H1 (cell line): ENCODE measurements at regions not wholly inside any gene's neighbourhood (a gene's known extent, or its start where the extent isn't known, plus 50 kb on each side); places are given as distances from the start of the nearest gene placed in this dataset.
A peak's percentile ranks its signal among the peaks of the same experiment; 100 is the strongest.

ENCODE experiments used
- CTCF ChIA-PET: fragments of 300-600 bp; sonication (Branson Sonifier 250); formaldehyde crosslinking; loops from one replicate; lab custom pipeline; 2021; ENCODE audit not compliant: partially characterized antibody; lab: Charles Lee
- POLR2A ChIA-PET: fragments of 300-600 bp; sonication (Branson Sonifier 250); formaldehyde crosslinking; loops from one replicate; lab custom pipeline; 2021; ENCODE audit warnings: inconsistent platforms; ENCODE audit not compliant: partially characterized antibody; lab: Charles Lee
- DNase-seq, 2 experiments: peaks; one replicate each; pipeline versions ENCODE4 v3.0.0 to v3.0.0-alpha.2; 2010 to 2022; ENCODE audit warnings: low spot score in 2 of 2, low read depth in 1 of 2, mixed read lengths in 1 of 2
- FAIRE-seq: peaks from 2 replicates; lab custom pipeline; 2011; peaks lifted over from hg19 to GRCh38; lab: Jason Lieb, UNC
- H2AFZ ChIP-seq: 2 replicates; pipeline ENCODE4 v1.8.1; 2012; ENCODE audit warnings: low read length, inconsistent platforms
- H2AK5ac ChIP-seq: 2 replicates; pipeline ENCODE4 v1.6.1; 2013; ENCODE audit warnings: low read depth, low read length
- H2BK120ac ChIP-seq: replicated peaks from 2 replicates; pipeline ENCODE3; 2013; ENCODE audit warnings: low read depth, low read length, inconsistent platforms
- H2BK12ac ChIP-seq: 2 replicates; pipeline ENCODE4 v1.6.1; 2013; ENCODE audit warnings: low read depth, low read length
- H2BK15ac ChIP-seq: 2 replicates; pipeline ENCODE4 v1.6.1; 2013; ENCODE audit warnings: low read length
- H2BK20ac ChIP-seq: 2 replicates; pipeline ENCODE4 v1.6.1; 2013; ENCODE audit warnings: low read length
- H2BK5ac ChIP-seq: 2 replicates; pipeline ENCODE4 v1.6.1; 2013; ENCODE audit warnings: low read depth, low read length
- H3K14ac ChIP-seq: 2 replicates; pipeline ENCODE4 v1.6.1; 2013; ENCODE audit warnings: inconsistent platforms; ENCODE audit not compliant: insufficient read length
- H3K18ac ChIP-seq: 2 replicates; pipeline ENCODE4 v1.6.1; 2013; ENCODE audit warnings: low read length; ENCODE audit errors: extremely low read depth
- H3K23ac ChIP-seq: 2 replicates; pipeline ENCODE4 v1.6.1; 2013; ENCODE audit warnings: inconsistent platforms; ENCODE audit not compliant: insufficient read length
- H3K23me2 ChIP-seq: 2 replicates; pipeline ENCODE4 v1.6.1; 2013; ENCODE audit warnings: low read depth, low read length
- H3K27ac ChIP-seq: 2 replicates; pipeline ENCODE4 v1.6.1; 2011; ENCODE audit warnings: low read depth, low read length, inconsistent platforms
- H3K27me3 ChIP-seq, 4 experiments: replicated peaks in 1 of 4; 1 replicate in 1 of 4; 2 replicates in 3 of 4; pipeline versions ENCODE4 v1.6.1 to v1.8.1; 2011 to 2013; ENCODE audit warnings: low read length in 3 of 4, mild to moderate bottlenecking in 3 of 4, inconsistent platforms in 2 of 4, mixed read lengths in 2 of 4, moderate library complexity in 1 of 4; ENCODE audit not compliant: control insufficient read depth in 3 of 4, insufficient read depth in 3 of 4; ENCODE audit errors: extremely low read depth in 1 of 4
- H3K36me3 ChIP-seq, 4 experiments: 2 replicates each; pipeline versions ENCODE4 v1.6.1 to v1.8.1; 2011 to 2013; ENCODE audit warnings: mild to moderate bottlenecking in 4 of 4, low read length in 3 of 4, moderate library complexity in 2 of 4, control low read depth in 1 of 4, inconsistent platforms in 1 of 4; ENCODE audit not compliant: insufficient read depth in 4 of 4, control insufficient read depth in 2 of 4
- H3K4ac ChIP-seq: replicated peaks from 2 replicates; pipeline ENCODE3; 2013; ENCODE audit warnings: low read length, low read depth, mixed read lengths, inconsistent platforms; ENCODE audit not compliant: insufficient read length
- H3K4me1 ChIP-seq, 4 experiments: replicated peaks in 1 of 4; 1 replicate in 1 of 4; 2 replicates in 3 of 4; pipeline versions ENCODE4 v1.6.1 to v1.8.1; 2011 to 2013; ENCODE audit warnings: low read length in 3 of 4, inconsistent platforms in 2 of 4, mixed read lengths in 1 of 4; ENCODE audit not compliant: insufficient read depth in 4 of 4, control insufficient read depth in 3 of 4
- H3K4me2 ChIP-seq, 2 experiments: 2 replicates each; pipeline versions ENCODE4 v1.6.1 to v1.8.1; 2011 to 2013; ENCODE audit warnings: low read depth in 2 of 2, low read length in 2 of 2, control low read depth in 1 of 2, inconsistent platforms in 1 of 2, mild to moderate bottlenecking in 1 of 2; ENCODE audit not compliant: insufficient read depth in 1 of 2
- H3K4me3 ChIP-seq, 4 experiments: fragments of 200-600, 300-600 bp in 1 of 4; sonication (generic), shearing (Covaris generic), sonication (Bioruptor Twin) in 1 of 4; 2 replicates each; pipeline versions ENCODE4 v1.5.1 to v1.8.1; 2011 to 2016; ENCODE audit warnings: low read length in 4 of 4, low read depth in 3 of 4, control low read depth in 2 of 4, inconsistent platforms in 2 of 4, mild to moderate bottlenecking in 2 of 4, mixed read lengths in 1 of 4, moderate library complexity in 1 of 4; ENCODE audit not compliant: insufficient read depth in 2 of 4; ENCODE audit errors: extremely low read depth in 1 of 4
- H3K56ac ChIP-seq: replicated peaks from 2 replicates; pipeline ENCODE3; 2013; ENCODE audit warnings: low read depth, mild to moderate bottlenecking, mixed read lengths, low read length, inconsistent platforms; ENCODE audit not compliant: insufficient read length
- H3K79me1 ChIP-seq: 2 replicates; pipeline ENCODE4 v1.6.1; 2013; ENCODE audit warnings: low read depth, low read length, control low read depth
- H3K79me2 ChIP-seq, 2 experiments: 2 replicates each; pipeline versions ENCODE4 v1.6.1 to v1.8.1; 2012 to 2013; ENCODE audit warnings: low read length in 2 of 2, mild to moderate bottlenecking in 2 of 2, inconsistent platforms in 1 of 2; ENCODE audit not compliant: insufficient read depth in 2 of 2, control insufficient read depth in 1 of 2
- H3K9ac ChIP-seq, 4 experiments: replicated peaks in 1 of 4; 1 replicate in 1 of 4; 2 replicates in 3 of 4; pipeline versions ENCODE4 v1.6.1 to v1.8.1; 2011 to 2013; ENCODE audit warnings: low read depth in 3 of 4, low read length in 3 of 4, control low read depth in 2 of 4, mild to moderate bottlenecking in 2 of 4, moderate library complexity in 2 of 4, inconsistent platforms in 1 of 4; ENCODE audit errors: extremely low read depth in 1 of 4
- H3K9me3 ChIP-seq, 2 experiments: 2 replicates each; pipeline versions ENCODE4 v1.6.1 to v1.8.1; 2012 to 2013; ENCODE audit warnings: mild to moderate bottlenecking in 2 of 2, moderate library complexity in 2 of 2, control low read depth in 1 of 2, inconsistent platforms in 1 of 2, low read depth in 1 of 2, low read length in 1 of 2, mixed read lengths in 1 of 2; ENCODE audit not compliant: insufficient read depth in 2 of 2
- H4K20me1 ChIP-seq, 2 experiments: replicated peaks in 1 of 2; 2 replicates each; pipeline versions ENCODE3 to v1.8.1; 2011 to 2013; ENCODE audit warnings: inconsistent platforms in 2 of 2, low read length in 2 of 2, mild to moderate bottlenecking in 1 of 2; ENCODE audit not compliant: insufficient read depth in 2 of 2, control insufficient read depth in 1 of 2
- H4K5ac ChIP-seq: 2 replicates; pipeline ENCODE4 v1.6.1; 2013; ENCODE audit warnings: low read length, low read depth, mixed read lengths, inconsistent platforms; ENCODE audit not compliant: insufficient read length
- H4K8ac ChIP-seq: 2 replicates; pipeline ENCODE4 v1.8.0; 2013; ENCODE audit warnings: mild to moderate bottlenecking, moderate library complexity, low read length, inconsistent platforms; ENCODE audit not compliant: insufficient read depth; ENCODE audit errors: extremely low read depth
- H4K91ac ChIP-seq: replicated peaks from 2 replicates; pipeline ENCODE3; 2013; ENCODE audit warnings: low read length, mixed read lengths, inconsistent platforms; ENCODE audit not compliant: insufficient read length
- FOSL1 ChIP-seq: IDR thresholded peaks from 2 replicates; pipeline ENCODE4 v1.6.1; 2011; ENCODE audit warnings: mild to moderate bottlenecking, low read depth, low read length, moderate library complexity; ENCODE audit not compliant: insufficient read depth
- SIN3A ChIP-seq, 2 experiments: IDR thresholded peaks in 1 of 2; conservative IDR thresholded peaks in 1 of 2; 2 replicates each; pipeline ENCODE4 v1.6.1; 2011 to 2012; ENCODE audit warnings: low read length in 2 of 2, improper control_type of control experiment in 1 of 2, low read depth in 1 of 2, mild to moderate bottlenecking in 1 of 2
- SRF ChIP-seq: IDR thresholded peaks from 2 replicates; pipeline ENCODE4 v1.6.1; 2011; ENCODE audit warnings: mild to moderate bottlenecking, low read depth, low read length, moderate library complexity
- WGBS, 2 experiments: shearing (Covaris generic) in 1 of 2; methylation state at CpG; one replicate each; pipeline versions ENCODE4 v1.1.6 to v1.1.7; 2013 to 2015; ENCODE audit warnings: low lambda C conversion rate in 2 of 2, mixed read lengths in 2 of 2, inconsistent platforms in 1 of 2, low coverage in 1 of 2, missing lambda C conversion rate in 1 of 2; ENCODE audit not compliant: insufficient replicate concordance in 2 of 2, insufficient coverage in 1 of 2, insufficient read length in 1 of 2; ENCODE audit errors: extremely low coverage in 1 of 2, missing lambda C conversion rate in 1 of 2; 5-methylcytosine and 5-hydroxymethylcytosine counted together

GRCh38 chr16:49015225-49015592 lies 266.4 kb downstream of the CBLN1 start:
- H3K23me2 ChIP-seq: peaks cover 7% of the 10 kb centered on the region; the same call in 1 of the 2 replicates
- H2AFZ ChIP-seq: peak overlapping the region; percentile 51; the same call in 1 of the 2 replicates
- H3K23ac ChIP-seq: no peak overlapping the region
- DNase-seq (peak in 1 of 2 experiments; percentile 47), FAIRE-seq (no peak)
- ChIA-PET CTCF (interaction anchor here (0.8 to 1.0 kb wide), 3 partner anchors 10 to 268 kb away, joined by 3 to 4 read pairs (median 3); no protein-coding TSS in a partner anchor), POLR2A (interaction anchor here (0.6 kb wide), 1 partner anchor 16 kb away, joined by 3 read pairs; no protein-coding TSS in a partner anchor)
- no peak overlapping the region for H4K91ac ChIP-seq
- WGBS, 2 experiments: 45% methylated on average over 6 of the region's 6 CpGs; no CpG with 5 or more reads in 1 of the 2 experiments
- no peak overlapping the region for H2BK120ac ChIP-seq
- peak overlapping the region; percentile 13 to 37; a peak in 1 of 4 replicates for H3K4me2 ChIP-seq
- H4K20me1 ChIP-seq: peaks cover 0 to 6% of the 10 kb centered on the region in 2 experiments
- H3K4me1 ChIP-seq: peaks cover 0 to 24% (median 6%) of the 10 kb centered on the region in 4 experiments; a peak in 4 of 7 replicates
- peaks cover 0 to 2% (median 0%) of the 10 kb centered on the region in 4 experiments; a peak in 2 of 7 replicates for H3K27me3 ChIP-seq
- no peaks in the 10 kb centered on the region for H3K79me1 ChIP-seq
- no peak overlapping the region for H3K4me3 ChIP-seq
- H3K4ac ChIP-seq: no peak overlapping the region
- no peak overlapping the region for H3K56ac ChIP-seq
- H3K14ac ChIP-seq: no peak overlapping the region
- H3K36me3 ChIP-seq: no peaks in the 10 kb centered on the region
- H3K9me3 ChIP-seq: no peaks in the 10 kb centered on the region
- H3K18ac ChIP-seq: no peak overlapping the region; the same call in 1 of the 2 replicates
- H2BK20ac ChIP-seq: no peak overlapping the region
- H2BK12ac ChIP-seq: no peak overlapping the region
- H3K9ac ChIP-seq: no peak overlapping the region
- H4K8ac ChIP-seq: no peak overlapping the region
- H3K79me2 ChIP-seq: no peaks in the 10 kb centered on the region
- H4K5ac ChIP-seq: no peak overlapping the region
- no peak overlapping the region for H2BK5ac ChIP-seq
- H2AK5ac ChIP-seq: no peak overlapping the region
- no peak overlapping the region for H2BK15ac ChIP-seq
- H3K27ac ChIP-seq: no peak overlapping the region
- TF ChIP-seq SIN3A (conservative IDR thresholded peaks at IDR 0.05 in 1 of 2, IDR thresholded peaks at IDR 0.05 in 1 of 2; ENCODE audit: low read depth in 1 of 2, low read length in 2 of 2) (no peak), SRF (no peak), FOSL1 (no peak)
